GM19238 (cell line): ENCODE measurements at regions not wholly inside any gene's neighbourhood (a gene's known extent, or its start where the extent isn't known, plus 50 kb on each side); places are given as distances from the start of the nearest gene placed in this dataset.

Source experiments
- DNase-seq: peaks from one replicate; pipeline ENCODE4 v3.0.0; 2011; ENCODE audit warnings: low spot score; ENCODE audit not compliant: insufficient read length

GRCh38 chr2:19139386-19139785, 219.0 kb downstream of the OSR1 start:
- DNase-seq, result no peak

- no peak for DNase-seq
Measured at GRCh38 chr2:19138264-19138825, 220.1 kb downstream of the OSR1 start.

GRCh38 chr2:19137433-19137832, 221.0 kb downstream of the OSR1 start:
- DNase-seq, result no peak

DNA sequence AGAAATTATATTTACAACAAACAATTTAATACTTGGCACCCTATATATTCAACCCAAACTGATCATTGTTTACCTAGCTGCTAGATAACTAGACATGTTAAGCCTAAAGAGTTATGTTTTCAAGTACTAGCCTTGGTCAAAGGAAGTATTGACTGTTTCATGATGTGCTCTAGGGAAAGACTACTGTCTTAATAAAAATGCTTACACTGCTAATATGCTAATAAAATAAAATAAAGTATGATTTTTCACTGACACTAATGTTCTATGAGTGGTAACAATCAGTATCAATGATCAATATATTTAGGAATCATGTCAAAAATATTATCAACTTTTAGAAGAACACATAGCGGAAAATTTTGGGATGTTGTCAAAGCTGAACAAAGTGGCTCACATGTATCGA, 225.5 kb downstream of the OSR1 start:
- no peak for DNase-seq

- DNase-seq, result no peak
Measured at GRCh38 chr2:19131871-19132270, 226.6 kb downstream of the OSR1 start.

- DNase-seq, result no peak
Measured at GRCh38 chr2:19128148-19128547, 230.3 kb downstream of the OSR1 start.

- no peak for DNase-seq
Measured at GRCh38 chr2:19127616-19128015, 230.8 kb downstream of the OSR1 start.

GRCh38 chr2:19125901-19126680, 232.3 kb downstream of the OSR1 start:
- no peak for DNase-seq

DNA sequence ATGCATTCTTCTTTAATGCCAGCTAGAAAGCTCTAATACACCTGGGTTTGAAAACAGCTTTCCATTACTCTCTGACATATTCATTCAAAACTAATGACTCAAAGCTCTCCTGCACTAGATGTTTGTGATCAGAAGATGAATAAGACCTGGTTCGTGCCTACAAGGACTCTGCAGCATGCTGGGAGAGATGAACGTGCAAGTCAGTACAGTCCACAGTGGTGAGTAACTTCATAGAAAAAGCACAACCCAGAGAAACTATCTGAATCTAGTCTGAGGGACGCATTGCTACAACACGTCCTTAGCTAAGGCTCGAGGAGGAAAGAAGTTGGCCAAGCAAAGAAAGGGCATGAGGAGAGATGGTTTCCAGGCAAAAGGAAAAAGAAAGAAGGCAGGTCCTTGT, 234.3 kb downstream of the OSR1 start:
- no peak for DNase-seq

DNA sequence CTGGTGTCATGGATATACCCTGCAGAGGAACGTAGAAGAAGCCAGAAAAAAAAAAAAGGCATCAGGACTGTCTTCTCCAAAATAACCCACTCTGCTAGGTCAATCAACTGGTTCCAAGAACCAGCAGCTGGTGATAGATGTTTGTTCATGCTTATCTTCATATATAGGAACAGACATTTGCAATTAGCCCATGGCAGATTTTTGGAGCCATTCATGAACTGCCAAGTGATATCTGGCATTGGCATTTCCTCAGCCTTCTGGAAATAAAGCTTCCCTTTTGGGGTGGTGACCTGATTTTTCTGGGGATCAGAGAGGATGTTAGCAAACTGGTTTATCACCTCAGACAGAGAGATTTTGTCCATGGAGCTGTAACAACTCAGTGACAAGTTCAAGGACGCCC, 234.9 kb downstream of the OSR1 start:
- no peak for DNase-seq

GRCh38 chr2:19122220-19122619, 236.2 kb downstream of the OSR1 start:
- DNase-seq, result no peak

- DNase-seq, result no peak
Measured at GRCh38 chr2:19120941-19121750, 237.3 kb downstream of the OSR1 start.

- DNase-seq, result no peak
Measured at GRCh38 chr2:19120181-19120580, 238.2 kb downstream of the OSR1 start.

- no peak for DNase-seq
Measured at GRCh38 chr2:19119326-19120001, 239.0 kb downstream of the OSR1 start.

DNA sequence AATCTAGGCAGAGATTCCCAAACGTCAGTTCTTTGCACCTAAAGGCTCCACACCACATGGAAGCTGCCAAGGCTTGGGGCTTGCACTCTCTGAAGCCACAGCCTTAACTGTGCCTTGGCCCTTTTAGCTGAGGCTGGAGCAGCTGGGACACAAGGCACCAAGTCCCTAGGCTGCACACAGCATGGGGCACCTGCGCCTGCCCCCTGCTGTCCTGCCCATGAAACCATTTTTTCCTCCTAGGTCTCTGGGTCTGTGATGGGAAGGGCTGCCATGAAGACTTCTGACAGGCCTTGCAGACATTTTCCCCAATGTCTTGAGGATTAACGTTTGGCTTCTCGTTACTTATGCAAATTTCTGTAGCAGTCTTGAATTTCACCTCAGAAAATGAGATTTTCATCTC, 241.5 kb downstream of the OSR1 start:
- no peak for DNase-seq

GRCh38 chr2:19114754-19115231, 243.6 kb downstream of the OSR1 start:
- DNase-seq, result no peak

DNA sequence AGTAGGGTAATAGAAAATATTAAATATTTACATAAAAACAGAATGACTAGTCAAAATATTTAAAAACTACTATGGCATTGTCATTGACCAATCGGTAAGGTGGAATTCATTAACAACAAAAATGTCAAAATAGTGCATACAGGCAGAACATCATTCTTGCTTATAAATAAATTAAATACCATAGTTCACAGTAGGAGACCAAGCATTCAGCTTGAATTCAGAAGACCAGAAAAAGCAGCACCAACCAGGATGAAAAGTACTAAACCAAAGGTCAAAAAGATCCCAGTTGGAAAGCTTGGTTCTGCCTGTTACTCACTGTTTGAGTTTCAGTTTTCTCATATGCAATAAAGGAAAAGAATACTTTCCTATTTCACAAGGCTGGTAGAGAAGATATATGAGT, 244.3 kb downstream of the OSR1 start:
- DNase-seq, result no peak

GRCh38 chr2:19111354-19111753, 247.1 kb downstream of the OSR1 start:
- no peak for DNase-seq

- DNase-seq, result no peak
Measured at GRCh38 chr2:19109518-19109917, 248.9 kb downstream of the OSR1 start.

DNA sequence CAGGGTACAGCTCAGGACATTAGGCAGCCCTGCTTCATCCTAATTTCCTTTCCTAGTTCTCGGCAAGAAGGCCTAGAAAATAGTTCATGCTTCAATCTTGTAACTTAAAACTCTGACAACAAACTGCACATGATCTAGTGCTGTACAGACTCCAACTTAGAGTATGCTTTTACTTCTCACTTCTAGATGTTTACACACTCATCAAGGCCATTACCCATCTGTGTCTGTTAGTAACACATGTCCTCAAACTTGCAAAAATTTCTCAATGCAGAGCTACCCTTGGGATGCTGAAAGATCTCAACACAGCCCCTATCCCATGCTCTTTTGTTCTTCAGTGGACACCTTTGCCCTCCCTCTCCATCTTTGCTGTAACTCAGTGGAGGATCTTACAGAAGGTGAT, 252.0 kb downstream of the OSR1 start:
- no peak for DNase-seq

- DNase-seq, result no peak
Measured at GRCh38 chr2:19104503-19104902, 253.9 kb downstream of the OSR1 start.
